ENCODE measurements at regions not wholly inside any gene's neighbourhood (a gene's known extent, or its start where the extent isn't known, plus 50 kb on each side); places are given as distances from the start of the nearest gene placed in this dataset.

DNA sequence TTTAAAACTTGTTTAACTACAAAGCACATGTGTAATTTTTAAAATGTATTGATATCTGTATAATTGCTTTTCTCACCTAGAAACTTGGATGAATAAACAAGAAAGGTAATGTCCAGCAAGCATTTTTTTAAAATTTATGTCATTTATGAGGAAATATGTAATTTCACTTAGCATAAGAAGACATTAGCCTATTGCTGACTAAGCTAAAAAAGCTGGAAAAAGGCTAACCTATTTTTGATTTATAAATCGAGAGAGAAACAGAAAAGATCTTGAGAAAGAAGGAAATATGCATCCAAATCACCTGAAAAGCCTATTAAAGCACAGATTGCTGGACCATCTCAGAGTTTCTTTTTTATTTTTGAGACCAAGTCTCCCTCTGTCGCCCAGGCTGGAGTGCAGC, 1181.3 kb downstream of the SLITRK1 start:
- H3K4me3 ChIP-seq (ENCODE audit: control insufficient read depth, low read depth, low read length) = no peak overlapping the region
- TF ChIP-seq, protein P1, sequence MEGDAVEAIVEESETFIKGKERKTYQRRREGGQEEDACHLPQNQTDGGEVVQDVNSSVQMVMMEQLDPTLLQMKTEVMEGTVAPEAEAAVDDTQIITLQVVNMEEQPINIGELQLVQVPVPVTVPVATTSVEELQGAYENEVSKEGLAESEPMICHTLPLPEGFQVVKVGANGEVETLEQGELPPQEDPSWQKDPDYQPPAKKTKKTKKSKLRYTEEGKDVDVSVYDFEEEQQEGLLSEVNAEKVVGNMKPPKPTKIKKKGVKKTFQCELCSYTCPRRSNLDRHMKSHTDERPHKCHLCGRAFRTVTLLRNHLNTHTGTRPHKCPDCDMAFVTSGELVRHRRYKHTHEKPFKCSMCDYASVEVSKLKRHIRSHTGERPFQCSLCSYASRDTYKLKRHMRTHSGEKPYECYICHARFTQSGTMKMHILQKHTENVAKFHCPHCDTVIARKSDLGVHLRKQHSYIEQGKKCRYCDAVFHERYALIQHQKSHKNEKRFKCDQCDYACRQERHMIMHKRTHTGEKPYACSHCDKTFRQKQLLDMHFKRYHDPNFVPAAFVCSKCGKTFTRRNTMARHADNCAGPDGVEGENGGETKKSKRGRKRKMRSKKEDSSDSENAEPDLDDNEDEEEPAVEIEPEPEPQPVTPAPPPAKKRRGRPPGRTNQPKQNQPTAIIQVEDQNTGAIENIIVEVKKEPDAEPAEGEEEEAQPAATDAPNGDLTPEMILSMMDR (conservative IDR thresholded peaks at IDR 0.05; ENCODE audit: control insufficient read depth, insufficient read depth, low read depth, low read length) = no peak
- no peak for DNase-seq (ENCODE audit: low read depth)

DNA sequence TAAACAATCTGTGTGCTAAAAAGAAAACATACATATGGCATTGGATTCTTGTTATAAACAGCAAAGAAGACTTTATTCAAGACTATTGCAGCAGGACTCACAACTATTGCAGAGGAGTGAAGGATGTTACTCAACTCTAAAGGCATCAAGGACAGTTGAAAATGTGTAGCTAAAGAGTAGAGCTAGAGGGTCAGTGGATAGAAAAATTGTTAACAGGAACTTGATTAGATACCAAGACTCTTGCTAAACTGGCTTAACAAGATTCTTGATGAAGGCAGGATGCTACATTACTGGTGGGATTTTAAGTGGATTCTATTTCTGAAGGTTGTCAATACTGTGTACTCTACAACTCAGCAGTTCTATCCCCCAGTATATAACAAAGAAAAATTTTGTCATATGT, 1183.3 kb downstream of the SLITRK1 start:
- TF ChIP-seq, protein P1 (conservative IDR thresholded peaks at IDR 0.05; ENCODE audit: control insufficient read depth, insufficient read depth, low read depth, low read length) = no peak
- H3K4me3 ChIP-seq (ENCODE audit: control insufficient read depth, low read depth, low read length) = no peak overlapping the region
- no peak for DNase-seq (ENCODE audit: low read depth)

DNA sequence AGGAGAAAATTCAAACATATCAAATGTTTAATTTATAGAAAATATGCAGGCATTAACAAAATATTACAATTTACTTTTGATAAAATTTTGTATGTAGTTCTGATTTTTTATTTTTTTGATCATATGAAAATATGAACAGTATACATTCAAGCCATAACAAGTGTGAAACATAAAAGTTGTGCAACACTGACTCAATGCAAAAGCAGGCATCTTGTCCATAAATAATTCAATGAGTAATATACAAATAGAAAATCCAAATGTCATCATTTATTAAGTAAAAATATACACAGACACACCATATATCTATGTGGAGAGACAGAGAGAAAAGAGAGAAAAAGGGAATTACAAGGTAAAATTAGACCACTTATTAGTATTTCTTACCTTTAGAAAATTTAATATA, 1183.9 kb downstream of the SLITRK1 start:
- no peak overlapping the region for H3K4me3 ChIP-seq (ENCODE audit: control insufficient read depth, low read depth, low read length)
- DNase-seq (ENCODE audit: low read depth) = peak; percentile 45
- TF ChIP-seq, protein P1 (conservative IDR thresholded peaks at IDR 0.05; ENCODE audit: control insufficient read depth, insufficient read depth, low read depth, low read length) = no peak

DNA sequence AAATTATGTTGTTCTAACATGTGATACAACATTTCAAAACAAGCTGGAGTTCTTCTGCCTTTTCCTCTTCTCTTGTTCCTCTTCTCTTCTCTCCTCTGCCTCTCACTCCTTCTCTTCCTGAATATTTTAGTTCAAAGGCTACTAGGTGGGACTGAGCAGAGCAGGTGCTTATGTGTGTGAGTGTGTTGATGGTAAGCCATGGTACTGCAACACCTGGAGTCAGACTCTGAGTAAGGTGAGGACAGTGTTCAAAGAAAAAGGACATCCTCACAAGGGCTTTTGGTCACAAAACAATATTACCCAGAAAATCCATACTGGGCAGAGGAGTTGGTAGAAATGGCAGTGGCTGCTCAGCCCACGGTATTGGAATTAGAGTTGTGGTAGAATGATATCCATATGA, 1188.7 kb downstream of the SLITRK1 start:
- DNase-seq (ENCODE audit: low read depth) = no peak
- TF ChIP-seq, protein P1 (conservative IDR thresholded peaks at IDR 0.05; ENCODE audit: control insufficient read depth, insufficient read depth, low read depth, low read length) = no peak
- H3K4me3 ChIP-seq (ENCODE audit: control insufficient read depth, low read depth, low read length) = no peak overlapping the region

DNA sequence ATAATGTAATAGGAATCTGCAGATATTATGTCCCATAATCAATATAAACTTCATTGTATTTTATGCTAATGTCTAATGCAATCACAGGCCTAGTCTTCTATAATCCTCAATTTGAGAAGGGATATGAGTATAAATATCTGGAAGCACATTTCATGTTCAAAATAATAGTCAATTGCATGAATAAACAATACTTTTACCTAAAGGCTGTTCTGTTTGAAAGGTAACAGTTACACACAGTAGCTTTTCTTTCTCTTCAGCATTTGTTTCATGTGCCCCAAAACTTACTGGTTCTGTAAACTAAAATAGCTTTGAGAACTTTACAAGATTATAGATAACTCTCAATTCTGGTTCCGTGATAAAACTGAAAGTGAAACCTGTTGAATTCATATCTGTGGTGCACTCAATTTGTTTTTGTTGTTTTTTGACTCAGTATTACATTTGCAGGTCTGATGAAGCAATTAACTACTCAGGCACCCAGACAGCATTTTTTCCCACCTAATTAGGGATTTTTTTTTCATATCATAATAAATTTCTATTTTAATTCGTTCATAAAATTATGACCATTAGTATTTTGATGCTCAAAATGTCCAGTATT, 1193.8 kb downstream of the SLITRK1 start:
- TF ChIP-seq, protein P1 (conservative IDR thresholded peaks at IDR 0.05; ENCODE audit: control insufficient read depth, insufficient read depth, low read depth, low read length) = no peak
- DNase-seq (ENCODE audit: low read depth) = peak; percentile 33
- H3K4me3 ChIP-seq (ENCODE audit: control insufficient read depth, low read depth, low read length) = peak overlapping the region; percentile 38

DNA sequence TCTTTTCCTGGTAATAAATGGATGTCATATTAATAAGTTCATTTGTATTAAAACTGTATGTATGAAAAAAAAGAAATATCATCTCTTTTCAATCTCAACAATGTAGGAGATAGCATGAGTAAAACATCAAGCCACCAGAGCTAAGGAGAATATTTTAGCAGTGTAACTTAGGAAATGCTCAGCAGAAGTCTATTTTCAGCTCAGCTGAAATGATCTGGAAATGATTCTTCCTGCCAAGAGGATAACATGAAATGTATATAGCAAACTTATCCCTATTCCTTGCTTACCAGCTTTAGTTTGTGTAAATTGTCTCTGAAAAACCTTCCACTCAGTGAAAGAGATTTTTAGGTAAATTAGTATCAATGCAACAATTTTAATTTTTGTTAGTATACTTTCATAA, 1194.4 kb downstream of the SLITRK1 start:
- H3K4me3 ChIP-seq (ENCODE audit: control insufficient read depth, low read depth, low read length) = no peak overlapping the region
- no peak for DNase-seq (ENCODE audit: low read depth)
- TF ChIP-seq, protein P1 (conservative IDR thresholded peaks at IDR 0.05; ENCODE audit: control insufficient read depth, insufficient read depth, low read depth, low read length) = no peak

DNA sequence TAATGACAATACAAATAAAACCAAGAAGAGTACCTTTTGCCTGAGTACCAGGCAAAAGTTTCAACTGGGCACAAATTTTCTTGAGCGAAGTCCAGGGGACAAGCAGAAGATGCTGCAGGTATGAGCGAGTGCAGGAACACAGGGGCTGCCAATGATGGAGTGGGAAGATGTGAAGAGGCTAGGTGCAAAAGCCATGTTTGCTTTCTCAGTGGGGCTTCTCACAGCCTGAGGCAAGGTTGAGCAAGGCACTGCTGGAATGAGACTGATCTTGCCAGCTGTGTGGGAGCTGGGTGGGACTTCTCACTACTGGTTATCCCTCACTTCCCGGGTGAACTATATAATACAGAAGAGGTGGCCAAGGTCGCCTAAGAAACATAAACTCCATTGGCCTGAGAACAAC, 1200.7 kb downstream of the SLITRK1 start:
- H3K4me3 ChIP-seq (ENCODE audit: control insufficient read depth, low read depth, low read length) = no peak overlapping the region
- TF ChIP-seq, protein P1 (conservative IDR thresholded peaks at IDR 0.05; ENCODE audit: control insufficient read depth, insufficient read depth, low read depth, low read length) = no peak
- no peak for DNase-seq (ENCODE audit: low read depth)

All from fibroblast of mammary gland (primary cell).